ENCODE measurements at regions not wholly inside any gene's neighbourhood (a gene's known extent, or its start where the extent isn't known, plus 50 kb on each side); places are given as distances from the start of the nearest gene placed in this dataset.

GRCh38 chr9:129242191-129242941 is 64.3 kb upstream of the IER5L start:
- TF ChIP-seq POLR2AphosphoS5 (IDR thresholded peaks at IDR 0.05) (no peak), CTCF (IDR thresholded peaks at IDR 0.05) (no peak), POLR2A (IDR thresholded peaks at IDR 0.05; ENCODE audit: low read depth) (no peak)

All from esophagus muscularis mucosa (tissue), 3 donors.